HL-60 (cell line): ENCODE measurements at regions not wholly inside any gene's neighbourhood (a gene's known extent, or its start where the extent isn't known, plus 50 kb on each side); places are given as distances from the start of the nearest gene placed in this dataset.

ENCODE experiments used
- DNase-seq, 2 experiments: peaks; one replicate each; pipeline ENCODE4 v3.0.0-alpha.2; 2010 to 2020; ENCODE audit warnings: low read depth in 1 of 2, low spot score in 1 of 2
- H3K27ac ChIP-seq: fragments of 250-450 bp; sonication (Bioruptor Pico); replicated peaks from 2 replicates; pipeline ENCODE4 v1.5.1; 2020; ENCODE audit warnings: mild to moderate bottlenecking, moderate library complexity
- H3K27me3 ChIP-seq: fragments of 250-450 bp; sonication (Bioruptor Pico); 2 replicates; pipeline ENCODE4 v1.5.1; 2021; ENCODE audit warnings: mild to moderate bottlenecking, moderate library complexity; ENCODE audit not compliant: insufficient read depth, poor library complexity, severe bottlenecking
- H3K4me3 ChIP-seq: replicated peaks from 2 replicates; pipeline ENCODE4 v1.5.1; 2011; ENCODE audit warnings: mild to moderate bottlenecking, control low read depth, low read length; ENCODE audit not compliant: insufficient read depth
- GABPA ChIP-seq: IDR thresholded peaks from 2 replicates; pipeline ENCODE4 v1.6.1; 2012; ENCODE audit warnings: low read depth
- POLR2AphosphoS5 ChIP-seq: IDR thresholded peaks from 2 replicates; pipeline ENCODE4 v1.6.1; 2012; ENCODE audit warnings: low read depth
- SPI1 ChIP-seq: IDR thresholded peaks from 2 replicates; pipeline ENCODE4 v1.6.1; 2012; ENCODE audit warnings: low read depth, mild to moderate bottlenecking, borderline replicate concordance
- TF ChIP-seq, protein P1 (sequence below): IDR thresholded peaks from one replicate; pipeline ENCODE4 v1.5.1; 2011; ENCODE audit warnings: low read length, control low read depth, inconsistent platforms; ENCODE audit not compliant: insufficient read depth
- TF ChIP-seq, protein P2 (sequence below): IDR thresholded peaks from 2 replicates; pipeline ENCODE4 v1.6.1; 2012; ENCODE audit warnings: low read depth; ENCODE audit not compliant: insufficient replicate concordance

DNA sequence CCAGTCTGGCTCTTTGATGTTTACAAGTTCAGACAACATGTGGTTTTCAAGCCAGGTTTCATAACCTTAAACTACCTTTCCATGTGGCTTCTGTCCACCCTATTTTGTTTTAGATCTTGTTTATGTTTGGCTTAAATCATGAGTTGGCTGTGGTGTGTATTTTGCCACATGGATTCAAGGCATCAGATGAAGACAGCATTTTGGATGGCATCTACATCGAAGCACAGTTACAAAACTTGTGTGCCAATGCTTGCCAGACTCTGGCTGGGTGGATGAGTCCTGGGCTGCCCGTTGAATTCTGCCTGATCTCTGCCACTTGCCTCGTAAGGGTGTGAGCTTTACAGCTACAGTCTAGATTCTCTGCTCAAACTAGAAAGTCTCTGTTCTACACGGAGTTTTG is 335.3 kb downstream of the MYCN start:
- DNase-seq: no peak
- Histone ChIP-seq H3K27me3 (no peaks in the 10 kb centered on the region), H3K27ac (no peak overlapping the region), H3K4me3 (no peak overlapping the region)
- TF ChIP-seq SPI1: no peak
- TF ChIP-seq, protein P1, sequence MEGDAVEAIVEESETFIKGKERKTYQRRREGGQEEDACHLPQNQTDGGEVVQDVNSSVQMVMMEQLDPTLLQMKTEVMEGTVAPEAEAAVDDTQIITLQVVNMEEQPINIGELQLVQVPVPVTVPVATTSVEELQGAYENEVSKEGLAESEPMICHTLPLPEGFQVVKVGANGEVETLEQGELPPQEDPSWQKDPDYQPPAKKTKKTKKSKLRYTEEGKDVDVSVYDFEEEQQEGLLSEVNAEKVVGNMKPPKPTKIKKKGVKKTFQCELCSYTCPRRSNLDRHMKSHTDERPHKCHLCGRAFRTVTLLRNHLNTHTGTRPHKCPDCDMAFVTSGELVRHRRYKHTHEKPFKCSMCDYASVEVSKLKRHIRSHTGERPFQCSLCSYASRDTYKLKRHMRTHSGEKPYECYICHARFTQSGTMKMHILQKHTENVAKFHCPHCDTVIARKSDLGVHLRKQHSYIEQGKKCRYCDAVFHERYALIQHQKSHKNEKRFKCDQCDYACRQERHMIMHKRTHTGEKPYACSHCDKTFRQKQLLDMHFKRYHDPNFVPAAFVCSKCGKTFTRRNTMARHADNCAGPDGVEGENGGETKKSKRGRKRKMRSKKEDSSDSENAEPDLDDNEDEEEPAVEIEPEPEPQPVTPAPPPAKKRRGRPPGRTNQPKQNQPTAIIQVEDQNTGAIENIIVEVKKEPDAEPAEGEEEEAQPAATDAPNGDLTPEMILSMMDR: no peak
- TF ChIP-seq POLR2AphosphoS5: no peak
- TF ChIP-seq, protein P2, sequence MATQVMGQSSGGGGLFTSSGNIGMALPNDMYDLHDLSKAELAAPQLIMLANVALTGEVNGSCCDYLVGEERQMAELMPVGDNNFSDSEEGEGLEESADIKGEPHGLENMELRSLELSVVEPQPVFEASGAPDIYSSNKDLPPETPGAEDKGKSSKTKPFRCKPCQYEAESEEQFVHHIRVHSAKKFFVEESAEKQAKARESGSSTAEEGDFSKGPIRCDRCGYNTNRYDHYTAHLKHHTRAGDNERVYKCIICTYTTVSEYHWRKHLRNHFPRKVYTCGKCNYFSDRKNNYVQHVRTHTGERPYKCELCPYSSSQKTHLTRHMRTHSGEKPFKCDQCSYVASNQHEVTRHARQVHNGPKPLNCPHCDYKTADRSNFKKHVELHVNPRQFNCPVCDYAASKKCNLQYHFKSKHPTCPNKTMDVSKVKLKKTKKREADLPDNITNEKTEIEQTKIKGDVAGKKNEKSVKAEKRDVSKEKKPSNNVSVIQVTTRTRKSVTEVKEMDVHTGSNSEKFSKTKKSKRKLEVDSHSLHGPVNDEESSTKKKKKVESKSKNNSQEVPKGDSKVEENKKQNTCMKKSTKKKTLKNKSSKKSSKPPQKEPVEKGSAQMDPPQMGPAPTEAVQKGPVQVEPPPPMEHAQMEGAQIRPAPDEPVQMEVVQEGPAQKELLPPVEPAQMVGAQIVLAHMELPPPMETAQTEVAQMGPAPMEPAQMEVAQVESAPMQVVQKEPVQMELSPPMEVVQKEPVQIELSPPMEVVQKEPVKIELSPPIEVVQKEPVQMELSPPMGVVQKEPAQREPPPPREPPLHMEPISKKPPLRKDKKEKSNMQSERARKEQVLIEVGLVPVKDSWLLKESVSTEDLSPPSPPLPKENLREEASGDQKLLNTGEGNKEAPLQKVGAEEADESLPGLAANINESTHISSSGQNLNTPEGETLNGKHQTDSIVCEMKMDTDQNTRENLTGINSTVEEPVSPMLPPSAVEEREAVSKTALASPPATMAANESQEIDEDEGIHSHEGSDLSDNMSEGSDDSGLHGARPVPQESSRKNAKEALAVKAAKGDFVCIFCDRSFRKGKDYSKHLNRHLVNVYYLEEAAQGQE: no peak
- TF ChIP-seq GABPA: no peak

DNA sequence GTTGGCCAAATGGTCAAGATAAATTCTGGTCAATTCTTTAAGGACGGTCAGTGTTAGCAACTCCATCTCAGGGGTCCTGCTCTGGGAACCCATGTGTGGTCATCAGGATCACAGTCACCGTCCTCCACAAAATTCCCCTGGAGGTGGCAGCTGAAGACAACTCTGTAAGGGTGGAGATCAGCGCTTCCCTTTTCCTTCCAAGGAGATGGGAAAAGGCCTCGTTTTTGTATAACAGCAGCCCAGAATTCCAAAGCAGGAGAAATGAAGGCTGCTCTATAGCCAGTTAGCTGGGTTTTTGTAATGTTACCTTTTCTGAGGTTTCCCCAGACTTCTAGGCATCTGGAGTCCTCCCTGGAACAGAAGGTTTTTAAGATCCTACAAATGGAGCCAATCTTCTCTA is 334.8 kb downstream of the MYCN start:
- TF ChIP-seq POLR2AphosphoS5: no peak
- TF ChIP-seq SPI1: no peak
- TF ChIP-seq GABPA: no peak
- TF ChIP-seq, protein P2: no peak
- TF ChIP-seq, protein P1: no peak
- DNase-seq: no peak
- Histone ChIP-seq H3K27ac (no peak overlapping the region), H3K4me3 (no peak overlapping the region), H3K27me3 (no peaks in the 10 kb centered on the region)

DNA sequence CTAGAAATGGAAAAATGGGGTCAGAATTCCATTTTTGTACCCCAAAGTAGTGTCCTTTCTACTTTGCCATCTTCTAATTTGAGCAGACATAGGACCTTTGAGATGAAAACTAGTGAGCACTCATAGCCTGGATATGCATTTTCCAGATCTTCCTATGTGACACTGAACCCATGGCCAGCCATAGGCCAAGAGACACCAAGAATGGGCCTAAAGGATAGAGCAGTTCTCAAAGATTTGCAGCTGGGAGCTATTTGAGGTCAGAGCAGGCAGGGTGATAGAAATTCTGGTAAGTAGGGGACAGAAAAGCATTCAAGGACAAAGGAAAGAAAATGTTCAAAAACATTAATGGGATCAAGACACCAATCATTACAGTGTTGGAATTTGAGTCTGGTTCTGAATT is 332.8 kb downstream of the MYCN start:
- Histone ChIP-seq H3K4me3 (no peak overlapping the region), H3K27ac (no peak overlapping the region), H3K27me3 (no peaks in the 10 kb centered on the region)
- no peak for TF ChIP-seq GABPA
- TF ChIP-seq, protein P2: no peak
- TF ChIP-seq POLR2AphosphoS5: no peak
- no peak for TF ChIP-seq SPI1
- TF ChIP-seq, protein P1: no peak
- DNase-seq: no peak
